K562 (cell line): ENCODE measurements at regions not wholly inside any gene's neighbourhood (a gene's known extent, or its start where the extent isn't known, plus 50 kb on each side); places are given as distances from the start of the nearest gene placed in this dataset.

Experiments used
- ATAC-seq: fragments of 200-7000 bp; cut with Tn5 transposase; 3 replicates; pipeline ENCODE4 v1.9.1; 2020; ENCODE audit warnings: moderate library complexity
- BruUV-seq: library from RNA; stranded (reverse); fragments of 400-500 nt; replicated peaks from 2 replicates; lab custom pipeline; 2021; lab: Mats Ljungman, UMichigan
- CTCF ChIA-PET: fragments of 300-600 bp; formaldehyde crosslinking; extraction: SDS; loops from one replicate; lab custom pipeline; 2021; ENCODE audit warnings: low intra/inter-chr PET ratio; lab: Yijun Ruan, JAX
- POLR2A ChIA-PET: fragments of 300-600, 350-650 bp; sonication (Branson Sonifier 250); formaldehyde crosslinking; extraction: SDS; loops from one replicate; lab custom pipeline; 2021; ENCODE audit warnings: antibody characterized with exemption, inconsistent platforms; lab: Yijun Ruan, JAX
- DNase-seq, 4 experiments: peaks; one replicate each; pipeline versions ENCODE4 v3.0.0 to v3.0.0-alpha.2; 2011 to 2018; ENCODE audit warnings: low spot score in 3 of 4, mixed read lengths in 3 of 4; ENCODE audit errors: extremely low read depth in 1 of 4
- FAIRE-seq: peaks from 2 replicates; lab custom pipeline; 2011; peaks lifted over from hg19 to GRCh38; lab: Jason Lieb, UNC
- H2AFZ ChIP-seq: 2 replicates; pipeline ENCODE4 v1.6.0; 2011; ENCODE audit warnings: low read depth, low read length, control low read depth, inconsistent platforms
- H3K27ac ChIP-seq: fragments of 200-600 bp; 3 replicates; pipeline ENCODE4 v1.8.0; 2011; ENCODE audit warnings: low read depth, mild to moderate bottlenecking, control low read depth, inconsistent platforms, low read length, moderate library complexity, mixed read lengths; ENCODE audit errors: extremely low read depth
- H3K27me3 ChIP-seq, 2 experiments: fragments of 300-600 bp in 1 of 2; 2 replicates in 1 of 2; 3 replicates in 1 of 2; pipeline versions ENCODE4 v1.6.0 to v1.8.0; 2011; ENCODE audit warnings: inconsistent platforms in 2 of 2, low read length in 2 of 2, mild to moderate bottlenecking in 1 of 2, mixed read lengths in 1 of 2, moderate library complexity in 1 of 2; ENCODE audit not compliant: control insufficient read depth in 2 of 2, insufficient read depth in 2 of 2
- H3K36me3 ChIP-seq: fragments of 300-600 bp; 3 replicates; pipeline ENCODE4 v1.8.0; 2011; ENCODE audit warnings: mild to moderate bottlenecking, low read length, inconsistent platforms; ENCODE audit not compliant: control insufficient read depth, insufficient read depth
- H3K4me1 ChIP-seq, 2 experiments: fragments of 200-600 bp in 1 of 2; replicated peaks in 1 of 2; 2 replicates in 1 of 2; 3 replicates in 1 of 2; pipeline versions ENCODE4 v1.5.1 to v1.8.0; 2011; ENCODE audit warnings: inconsistent platforms in 2 of 2, low read length in 2 of 2, mild to moderate bottlenecking in 1 of 2, mixed read lengths in 1 of 2, moderate library complexity in 1 of 2; ENCODE audit not compliant: control insufficient read depth in 2 of 2, insufficient read depth in 2 of 2
- H3K4me2 ChIP-seq: 2 replicates; pipeline ENCODE4 v1.6.1; 2011; ENCODE audit warnings: low read length, control low read depth, inconsistent platforms, mixed read lengths; ENCODE audit not compliant: insufficient read depth
- H3K4me3 ChIP-seq: fragments of 200-600 bp; sonication (generic), shearing (Covaris generic); 2 replicates; pipeline ENCODE4 v1.5.1; 2016; ENCODE audit warnings: control low read depth, inconsistent platforms
- H3K79me2 ChIP-seq: fragments of 200-600 bp; 3 replicates; pipeline ENCODE4 v1.8.0; 2011; ENCODE audit warnings: low read length, inconsistent platforms; ENCODE audit not compliant: control insufficient read depth, insufficient read depth
- H3K9ac ChIP-seq, 2 experiments: 2 replicates each; pipeline versions ENCODE4 v1.6.0 to v1.6.1; 2011; ENCODE audit warnings: low read depth in 2 of 2, low read length in 2 of 2, control low read depth in 1 of 2, inconsistent platforms in 1 of 2, mild to moderate bottlenecking in 1 of 2, mixed read lengths in 1 of 2; ENCODE audit not compliant: insufficient read depth in 1 of 2
- H3K9me1 ChIP-seq: one replicate; pipeline ENCODE4 v1.6.0; 2011; ENCODE audit warnings: inconsistent platforms, mild to moderate bottlenecking, low read length, moderate library complexity; ENCODE audit not compliant: control insufficient read depth, insufficient read depth
- H3K9me3 ChIP-seq: replicated peaks from 2 replicates; pipeline ENCODE4 v1.5.1; 2011; ENCODE audit warnings: low read depth, low read length, inconsistent platforms; ENCODE audit not compliant: control insufficient read depth, insufficient read depth
- H4K20me1 ChIP-seq: replicated peaks from 2 replicates; pipeline ENCODE4 v1.6.1; 2011; ENCODE audit warnings: low read length, inconsistent platforms, mixed read lengths; ENCODE audit not compliant: control insufficient read depth, insufficient read depth
- BCL6 ChIP-seq: fragments of 250-450 bp; sonication (Bioruptor Pico); IDR thresholded peaks from 2 replicates; pipeline ENCODE4 v1.4.0; 2020
- CBX2 ChIP-seq: fragments of 200-600 bp; sonication (generic); IDR thresholded peaks from one replicate; pipeline ENCODE4 v1.6.1; 2012; ENCODE audit warnings: mild to moderate bottlenecking, low read length, inconsistent platforms; ENCODE audit not compliant: insufficient read depth, poor library complexity, severe bottlenecking
- CEBPG ChIP-seq, 3 experiments: fragments of 200-800 bp in 1 of 3; sonication (Bioruptor generic) in 1 of 3; sonication (generic) in 1 of 3; formaldehyde crosslinking in 1 of 3; IDR thresholded peaks in 2 of 3; conservative IDR thresholded peaks in 1 of 3; 2 replicates each; pipeline versions ENCODE4 v1.6.1 to v1.8.0; 2016 to 2022; ENCODE audit warnings: missing compliant biosample characterization in 2 of 3, missing genetic modification characterization in 2 of 3, mild to moderate bottlenecking in 1 of 3, missing genetic modification reagents in 1 of 3
- ELK3 ChIP-seq: fragments of 450-650 bp; formaldehyde crosslinking; IDR thresholded peaks from 2 replicates; pipeline ENCODE4 v1.4.0; 2020; ENCODE audit warnings: mild to moderate bottlenecking
- FUS ChIP-seq: fragments of 200-400 bp; formaldehyde crosslinking; optimal IDR thresholded peaks from 2 replicates; pipeline ENCODE3; 2017; ENCODE audit warnings: low read depth, low read length
- HOXB6 ChIP-seq: fragments of 250-450 bp; sonication (Bioruptor Pico); IDR thresholded peaks from 2 replicates; pipeline ENCODE4 v1.5.1; 2022; ENCODE audit warnings: mild to moderate bottlenecking, borderline replicate concordance
- MAFG ChIP-seq: fragments of 450-650 bp; conservative IDR thresholded peaks from 2 replicates; pipeline ENCODE4 v1.6.1; 2016; ENCODE audit warnings: missing genetic modification characterization, missing compliant biosample characterization
- MLX ChIP-seq, 2 experiments: fragments of 450-650 bp in 1 of 2; sonication (generic) in 1 of 2; formaldehyde crosslinking; conservative IDR thresholded peaks; 2 replicates each; pipeline versions ENCODE4 v1.4.0 to v1.8.1; 2020 to 2022; ENCODE audit warnings: mild to moderate bottlenecking in 1 of 2, missing genetic modification reagents in 1 of 2
- NFIX ChIP-seq: fragments of 250-450 bp; sonication (Bioruptor Pico); IDR thresholded peaks from 2 replicates; pipeline ENCODE4 v1.4.0; 2020; ENCODE audit warnings: low read depth, mild to moderate bottlenecking, moderate library complexity
- SMAD1 ChIP-seq: fragments of 150-350 bp; IDR thresholded peaks from 2 replicates; pipeline ENCODE4 v1.6.1; 2014; ENCODE audit warnings: low read length, low read depth; ENCODE audit not compliant: partially characterized antibody
- TCF3 ChIP-seq: sonication (generic); formaldehyde crosslinking; IDR thresholded peaks from 2 replicates; pipeline ENCODE4 v1.4.0; 2020; ENCODE audit warnings: mild to moderate bottlenecking, missing genetic modification reagents
- TCF7 ChIP-seq: sonication (generic); IDR thresholded peaks from 2 replicates; pipeline ENCODE4 v1.6.1; 2016; ENCODE audit warnings: antibody characterized with exemption, borderline replicate concordance
- TFAM ChIP-seq: fragments of 250-450 bp; sonication (Bioruptor Pico); conservative IDR thresholded peaks from 2 replicates; pipeline ENCODE4 v1.5.0; 2021; ENCODE audit warnings: mild to moderate bottlenecking, moderate library complexity
- U2AF2 ChIP-seq: fragments of 200-400 bp; formaldehyde crosslinking; optimal IDR thresholded peaks from 2 replicates; pipeline ENCODE3; 2017; ENCODE audit warnings: low read depth, mild to moderate bottlenecking, low read length
- WGBS: fragments of 100-300 bp; shearing (Covaris generic); methylation state at CpG from one replicate; pipeline ENCODE4 v1.1.6; 2016; ENCODE audit warnings: low coverage, mixed read lengths; ENCODE audit not compliant: insufficient coverage; ENCODE audit errors: missing lambda C conversion rate; 5-methylcytosine and 5-hydroxymethylcytosine counted together
- in situ Hi-C: fragments of 300-500 bp; cut with MboI; formaldehyde crosslinking; loops from 4 replicates; pipeline ENCODE4 v1.15.0; 2018; ENCODE audit warnings: inconsistent platforms, mixed read lengths
- intact Hi-C: fragments of 100-400 bp; cut with micrococcal nuclease; formaldehyde crosslinking; loops from 2 replicates; pipeline ENCODE4 v1.14.2; 2022

GRCh38 chrX:55151199-55151598, 62.4 kb downstream of the PAGE2 start:
- no TSS peak for BruUV-seq
- no peaks in the 10 kb centered on the region for H3K36me3 ChIP-seq
- TF ChIP-seq TCF7 = no peak
- no peak for TF ChIP-seq TFAM (CRISPR knock-in tag)
- TF ChIP-seq U2AF2 = no peak
- no peak for TF ChIP-seq CEBPG (CRISPR knock-in tag; IDR thresholded peaks at IDR 0.05)
- TF ChIP-seq CEBPG (tag; conservative IDR thresholded peaks at IDR 0.05 in 1 of 2, IDR thresholded peaks at IDR 0.05 in 1 of 2) = no peak
- no peak for TF ChIP-seq SMAD1
- TF ChIP-seq HOXB6 = no peak
- TF ChIP-seq NFIX (CRISPR knock-in tag) = no peak
- no peak for TF ChIP-seq CBX2
- no peak for TF ChIP-seq ELK3 (CRISPR knock-in tag)
- TF ChIP-seq TCF3 = no peak
- no peak for TF ChIP-seq MAFG (tag)
- TF ChIP-seq BCL6 (CRISPR knock-in tag) = no peak
- TF ChIP-seq MLX (CRISPR knock-in tag; conservative IDR thresholded peaks at IDR 0.05) = no peak
- TF ChIP-seq FUS = no peak

More at GRCh38 chrX:55151199-55151598, 62.4 kb downstream of the PAGE2 start:
- Histone ChIP-seq H3K27me3 (no peaks in the 10 kb centered on the region), H3K27ac (no peak overlapping the region), H3K4me2 (no peak overlapping the region), H3K79me2 (no peaks in the 10 kb centered on the region), H3K9ac (no peak overlapping the region), H3K9me1 (no peaks in the 10 kb centered on the region), H3K9me3 (no peaks in the 10 kb centered on the region), H4K20me1 (no peaks in the 10 kb centered on the region), H3K4me1 (no peaks in the 10 kb centered on the region), H3K4me3 (no peak overlapping the region), H2AFZ (no peak overlapping the region)
- FAIRE-seq = no peak
- in situ Hi-C loops (no loop called here), intact Hi-C loops (no loop called here)
- CTCF ChIA-PET = no interaction called here
- 37% methylated on average over 4 of the region's 5 CpGs for WGBS
- no peak for DNase-seq
- POLR2A ChIA-PET = no interaction called here
- no peak for ATAC-seq
